ENCODE measurements at regions not wholly inside any gene's neighbourhood (a gene's known extent, or its start where the extent isn't known, plus 50 kb on each side); places are given as distances from the start of the nearest gene placed in this dataset.
A peak's percentile ranks its signal among the peaks of the same experiment; 100 is the strongest.

DNA sequence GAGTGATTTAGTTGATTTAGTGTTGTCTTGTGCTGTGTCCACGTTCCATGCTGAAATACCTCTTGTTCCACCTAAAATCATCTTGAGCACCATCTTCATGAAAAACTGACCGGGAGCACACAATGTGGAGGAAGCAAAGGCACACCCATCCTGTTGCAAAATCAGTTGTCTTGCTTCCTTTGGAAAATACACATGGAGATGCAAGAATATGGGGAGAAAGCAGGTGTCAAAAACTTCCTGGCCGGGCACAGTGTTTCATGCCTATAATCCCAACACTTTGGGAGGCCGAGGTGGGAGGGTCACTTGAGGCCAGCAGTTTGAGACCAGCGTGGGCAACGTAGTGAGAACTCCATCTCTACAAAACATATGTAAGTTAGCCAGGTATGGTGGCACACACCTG is 151.1 kb downstream of the C11orf91 start:
- Histone ChIP-seq H3K4me3 (no peak overlapping the region), H3K27ac (no peak overlapping the region), H3K27me3 (no peaks in the 10 kb centered on the region), H3K4me1 (no peaks in the 10 kb centered on the region), H3K9me3 (no peaks in the 10 kb centered on the region), H3K36me3 (no peaks in the 10 kb centered on the region)
- 63 to 80% methylated on average over 6 of the region's 6 CpGs for WGBS, 2 donors
- intact Hi-C loops (cut with DNase I) = loop anchor here in 1 of 3 donors (10.0 kb wide), 1 partner anchor 195 kb away; no protein-coding TSS in a partner anchor
- TF ChIP-seq, protein P1, sequence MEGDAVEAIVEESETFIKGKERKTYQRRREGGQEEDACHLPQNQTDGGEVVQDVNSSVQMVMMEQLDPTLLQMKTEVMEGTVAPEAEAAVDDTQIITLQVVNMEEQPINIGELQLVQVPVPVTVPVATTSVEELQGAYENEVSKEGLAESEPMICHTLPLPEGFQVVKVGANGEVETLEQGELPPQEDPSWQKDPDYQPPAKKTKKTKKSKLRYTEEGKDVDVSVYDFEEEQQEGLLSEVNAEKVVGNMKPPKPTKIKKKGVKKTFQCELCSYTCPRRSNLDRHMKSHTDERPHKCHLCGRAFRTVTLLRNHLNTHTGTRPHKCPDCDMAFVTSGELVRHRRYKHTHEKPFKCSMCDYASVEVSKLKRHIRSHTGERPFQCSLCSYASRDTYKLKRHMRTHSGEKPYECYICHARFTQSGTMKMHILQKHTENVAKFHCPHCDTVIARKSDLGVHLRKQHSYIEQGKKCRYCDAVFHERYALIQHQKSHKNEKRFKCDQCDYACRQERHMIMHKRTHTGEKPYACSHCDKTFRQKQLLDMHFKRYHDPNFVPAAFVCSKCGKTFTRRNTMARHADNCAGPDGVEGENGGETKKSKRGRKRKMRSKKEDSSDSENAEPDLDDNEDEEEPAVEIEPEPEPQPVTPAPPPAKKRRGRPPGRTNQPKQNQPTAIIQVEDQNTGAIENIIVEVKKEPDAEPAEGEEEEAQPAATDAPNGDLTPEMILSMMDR (IDR thresholded peaks at IDR 0.05) = no peak
- ATAC-seq (no peak), FAIRE-seq (no peak), DNase-seq (no peak)

DNA sequence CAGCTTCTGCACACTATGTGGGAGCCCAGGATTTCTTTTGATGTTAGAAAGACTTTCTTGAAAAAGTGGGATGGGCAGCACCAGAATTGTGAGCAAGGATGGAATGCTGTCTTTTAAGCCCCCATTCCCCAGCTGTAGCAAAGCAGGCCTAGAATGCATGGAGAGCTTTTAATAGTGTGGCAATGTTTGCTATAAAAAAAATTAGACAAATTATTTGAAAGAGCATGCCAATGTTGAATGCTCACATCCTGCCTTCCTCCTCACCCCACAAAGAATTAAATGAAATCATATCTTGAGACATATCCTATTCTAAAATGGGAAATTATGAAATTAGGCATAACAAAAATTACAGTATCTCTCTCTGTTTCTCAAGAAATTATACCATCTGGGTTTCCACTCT is 154.7 kb downstream of the C11orf91 start:
- H3K36me3 ChIP-seq = no peaks in the 10 kb centered on the region
- FAIRE-seq (no peak), ATAC-seq (no peak), DNase-seq (no peak)
- intact Hi-C loops (cut with DNase I) = loop anchor here in 1 of 3 donors (10.0 kb wide), 1 partner anchor 199 kb away; no protein-coding TSS in a partner anchor
- H3K27ac ChIP-seq = no peak overlapping the region
- TF ChIP-seq, protein P1 (IDR thresholded peaks at IDR 0.05) = no peak
- no peak overlapping the region for H3K4me3 ChIP-seq
- H3K4me1 ChIP-seq = no peaks in the 10 kb centered on the region
- no peaks in the 10 kb centered on the region for H3K9me3 ChIP-seq
- H3K27me3 ChIP-seq = no peaks in the 10 kb centered on the region

DNA sequence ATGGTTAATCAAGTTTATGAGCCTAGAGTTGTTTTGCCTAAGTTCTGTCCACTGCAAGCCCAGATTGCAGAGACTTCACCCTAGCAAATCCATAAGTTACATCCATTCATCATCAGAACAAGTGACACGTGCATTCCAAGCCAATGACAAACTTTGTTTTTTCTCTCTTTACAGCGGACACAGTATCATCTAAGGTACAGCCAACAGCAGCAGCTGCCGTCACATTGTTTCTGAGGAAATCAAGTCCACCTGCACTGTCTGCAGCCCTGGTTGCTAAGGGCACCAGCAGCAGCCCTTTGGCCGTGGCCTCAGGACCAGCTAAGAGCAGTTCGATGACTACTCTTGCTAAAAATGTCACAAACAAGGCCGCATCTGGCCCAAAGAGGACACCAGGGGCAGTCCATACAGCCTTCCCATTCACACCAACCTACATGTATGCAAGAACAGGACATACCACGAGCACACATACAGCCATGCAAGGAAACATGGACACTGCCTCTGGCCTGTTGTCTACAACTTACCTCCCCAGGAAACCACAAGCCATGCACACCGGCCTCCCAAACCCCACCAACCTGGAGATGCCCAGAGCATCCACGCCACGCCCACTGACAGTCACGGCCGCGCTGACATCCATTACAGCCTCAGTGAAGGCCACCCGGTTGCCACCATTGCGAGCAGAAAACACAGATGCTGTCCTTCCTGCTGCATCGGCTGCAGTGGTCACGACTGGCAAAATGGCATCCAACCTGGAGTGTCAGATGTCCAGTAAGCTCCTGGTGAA is 155.8 kb downstream of the C11orf91 start:
- DNase-seq (no peak), FAIRE-seq (no peak), ATAC-seq (no peak)
- H3K36me3 ChIP-seq = no peaks in the 10 kb centered on the region
- H3K9me3 ChIP-seq = no peaks in the 10 kb centered on the region
- no peak overlapping the region for H3K4me3 ChIP-seq
- intact Hi-C loops (cut with DNase I) = loop anchor here in 1 of 3 donors (10.0 kb wide), 1 partner anchor 200 kb away; no protein-coding TSS in a partner anchor
- TF ChIP-seq, protein P1 (IDR thresholded peaks at IDR 0.05) = no peak
- H3K4me1 ChIP-seq = no peaks in the 10 kb centered on the region
- 78 to 91% methylated on average over 17 of the region's 17 CpGs for WGBS, 2 donors
- no peak overlapping the region for H3K27ac ChIP-seq
- no peaks in the 10 kb centered on the region for H3K27me3 ChIP-seq

DNA sequence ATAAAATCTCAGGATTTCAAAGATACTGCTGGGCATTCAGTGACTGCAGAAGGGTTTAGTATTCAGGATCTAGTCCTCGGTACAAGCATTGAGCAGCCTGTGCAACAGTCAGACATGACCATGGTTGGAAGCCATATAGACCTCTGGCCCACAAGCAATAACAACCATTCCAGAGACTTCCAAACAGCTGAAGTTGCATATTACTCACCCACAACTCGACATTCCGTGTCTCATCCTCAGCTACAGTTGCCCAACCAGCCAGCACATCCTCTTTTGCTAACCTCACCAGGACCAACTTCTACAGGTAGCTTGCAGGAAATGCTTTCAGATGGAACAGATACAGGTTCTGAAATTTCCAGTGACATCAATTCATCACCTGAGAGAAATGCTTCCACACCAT is 156.8 kb downstream of the C11orf91 start:
- no peaks in the 10 kb centered on the region for H3K36me3 ChIP-seq
- H3K27ac ChIP-seq = no peak overlapping the region
- no peak overlapping the region for H3K4me3 ChIP-seq
- TF ChIP-seq, protein P1 (IDR thresholded peaks at IDR 0.05) = no peak
- intact Hi-C loops (cut with DNase I) = loop anchor here in 1 of 3 donors (10.0 kb wide), 1 partner anchor 201 kb away; no protein-coding TSS in a partner anchor
- H3K4me1 ChIP-seq = no peaks in the 10 kb centered on the region
- DNase-seq = no peak
- no peak for FAIRE-seq
- ATAC-seq = no peak
- no peaks in the 10 kb centered on the region for H3K9me3 ChIP-seq
- no peaks in the 10 kb centered on the region for H3K27me3 ChIP-seq
- WGBS, 2 donors = 68 to 71% methylated on average over 3 of the region's 3 CpGs

DNA sequence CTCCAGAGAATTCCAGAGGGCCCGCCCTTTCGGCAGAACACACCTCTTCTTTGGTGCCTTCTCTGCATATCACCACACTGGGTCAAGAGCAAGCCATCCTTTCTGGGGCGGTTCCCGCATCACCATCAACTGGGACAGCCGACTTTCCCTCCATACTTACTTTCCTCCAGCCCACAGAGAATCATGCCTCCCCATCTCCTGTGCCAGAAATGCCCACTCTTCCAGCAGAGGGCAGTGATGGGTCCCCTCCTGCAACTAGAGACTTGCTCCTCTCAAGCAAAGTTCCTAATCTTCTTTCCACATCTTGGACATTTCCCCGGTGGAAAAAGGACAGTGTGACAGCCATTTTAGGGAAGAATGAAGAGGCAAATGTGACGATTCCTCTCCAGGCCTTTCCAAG is 157.7 kb downstream of the C11orf91 start:
- TF ChIP-seq, protein P1 (IDR thresholded peaks at IDR 0.05) = peak; percentile 36 to 57 (median 53)
- Histone ChIP-seq H3K27me3 (no peaks in the 10 kb centered on the region), H3K9me3 (no peaks in the 10 kb centered on the region), H3K27ac (no peak overlapping the region), H3K4me1 (no peaks in the 10 kb centered on the region), H3K4me3 (no peak overlapping the region), H3K36me3 (no peaks in the 10 kb centered on the region)
- intact Hi-C loops (cut with DNase I) = loop anchor here in 1 of 3 donors (10.0 kb wide), 1 partner anchor 202 kb away; no protein-coding TSS in a partner anchor
- ATAC-seq = peak; percentile 69 to 92 (median 80)
- 41 to 47% methylated on average over 7 of the region's 7 CpGs for WGBS, 2 donors
- FAIRE-seq = no peak
- DNase-seq = peak in 4 of 6 donors; percentile 32 to 75 (median 55)

All from pancreas (tissue), 10 donors.